Stimulated activated naive B cell treated with anti-CD40 and anti-IgM and Interleukin-4, amounts not matched to agents 10 μg/mL and 1 μg/mL and 100 μg/mL, for 72 hours (primary cell): ENCODE measurements at regions not wholly inside any gene's neighbourhood (a gene's known extent, or its start where the extent isn't known, plus 50 kb on each side); places are given as distances from the start of the nearest gene placed in this dataset.
"Not testable (repeated sequence)": the region's sequence is repeated elsewhere in the genome, so short reads cannot be mapped to it uniquely, and the experiment has no call there.

ENCODE experiments used
- ATAC-seq, 2 donors: fragments of 150-1000 bp; cut with Tn5 transposase; replicated peaks; 2 replicates each; pipeline ENCODE4 v1.10.0; 2021; ENCODE audit warnings: moderate library complexity in 1 of 2
- DNase-seq: peaks from one replicate; pipeline ENCODE4 v3.0.0; 2021
- H3K27ac Mint-ChIP-seq: one replicate; pipeline ENCODE4 v1.8.0; 2022; ENCODE audit warnings: mild to moderate bottlenecking, mixed read lengths
- H3K27me3 Mint-ChIP-seq, 2 donors: one replicate each; pipeline ENCODE4 v1.8.0; 2022; ENCODE audit warnings: mixed read lengths in 2 of 2
- H3K36me3 Mint-ChIP-seq, 2 donors: one replicate each; pipeline ENCODE4 v1.8.0; 2022; ENCODE audit warnings: mixed read lengths in 2 of 2, mild to moderate bottlenecking in 1 of 2
- H3K4me1 Mint-ChIP-seq, 2 donors: one replicate each; pipeline ENCODE4 v1.8.0; 2022; ENCODE audit warnings: mixed read lengths in 2 of 2, mild to moderate bottlenecking in 1 of 2
- H3K4me3 Mint-ChIP-seq, 2 donors: one replicate each; pipeline ENCODE4 v1.8.0; 2022; ENCODE audit warnings: mild to moderate bottlenecking in 2 of 2, mixed read lengths in 2 of 2, moderate library complexity in 1 of 2
- H3K9me3 Mint-ChIP-seq, 2 donors: one replicate each; pipeline ENCODE4 v1.8.0; 2022; ENCODE audit warnings: mixed read lengths in 2 of 2, mild to moderate bottlenecking in 1 of 2

DNA sequence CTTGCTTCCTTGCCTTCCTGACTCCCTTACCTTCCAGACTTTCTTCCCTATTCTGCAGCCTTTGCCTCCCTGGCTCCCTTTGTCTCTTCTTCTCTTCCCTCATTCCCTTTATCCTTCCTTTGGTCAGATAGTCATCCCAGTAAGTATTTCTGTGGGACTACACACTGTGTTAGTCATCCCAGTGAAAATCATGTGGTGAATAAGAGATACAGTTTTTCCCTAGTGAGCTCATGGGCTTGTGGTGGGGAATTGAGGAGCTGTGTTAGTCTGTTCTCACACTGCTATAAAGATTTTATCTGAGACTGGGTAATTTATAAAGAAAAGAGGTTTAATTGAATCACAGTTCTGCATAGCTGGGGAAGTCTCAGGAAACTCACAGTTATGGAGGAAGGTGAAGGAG, 109.8 kb upstream of the EDIL3 start:
- Mint-ChIP-seq H3K4me3 (no peak overlapping the region), H3K36me3 (no peaks in the 10 kb centered on the region), H3K27me3 (no peaks in the 10 kb centered on the region), H3K4me1 (no peaks in the 10 kb centered on the region), H3K27ac (no peak overlapping the region), H3K9me3 (peaks cover 0 to 2% of the 10 kb centered on the region in 2 donors)
- DNase-seq, result no peak
- ATAC-seq, result no peak

DNA sequence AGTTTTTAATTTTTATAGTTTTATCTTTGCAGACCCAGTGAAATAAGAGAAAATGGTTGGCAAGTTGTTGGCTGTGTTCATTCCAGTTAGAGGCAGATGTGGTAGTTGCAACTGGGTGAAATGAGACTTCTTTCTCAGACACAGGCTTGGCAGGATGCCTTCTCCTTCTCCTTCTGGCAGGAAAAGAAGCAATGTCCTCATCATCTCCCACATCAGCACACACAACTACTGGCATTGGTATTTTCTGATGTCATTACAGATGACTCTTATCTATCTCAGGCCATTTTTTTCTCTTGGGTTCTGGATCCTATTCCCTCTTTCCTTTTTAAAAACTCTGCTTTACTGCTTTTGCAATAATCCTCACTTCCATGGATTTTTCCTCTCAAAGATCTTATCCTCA, 103.3 kb upstream of the EDIL3 start:
- no peak overlapping the region for H3K27ac Mint-ChIP-seq
- no peak for ATAC-seq
- H3K9me3 Mint-ChIP-seq, result no peaks in the 10 kb centered on the region
- no peak overlapping the region for H3K4me3 Mint-ChIP-seq
- no peaks in the 10 kb centered on the region for H3K36me3 Mint-ChIP-seq
- no peak for DNase-seq
- no peaks in the 10 kb centered on the region for H3K27me3 Mint-ChIP-seq
- no peaks in the 10 kb centered on the region for H3K4me1 Mint-ChIP-seq

GRCh38 chr5:84480873-84481637, 96.4 kb upstream of the EDIL3 start:
- no peaks in the 10 kb centered on the region for H3K9me3 Mint-ChIP-seq
- H3K36me3 Mint-ChIP-seq, result no peaks in the 10 kb centered on the region
- no peak overlapping the region for H3K27ac Mint-ChIP-seq
- no peak for ATAC-seq
- H3K4me3 Mint-ChIP-seq, result no peak overlapping the region
- no peaks in the 10 kb centered on the region for H3K4me1 Mint-ChIP-seq
- DNase-seq, result no peak
- no peaks in the 10 kb centered on the region for H3K27me3 Mint-ChIP-seq

DNA sequence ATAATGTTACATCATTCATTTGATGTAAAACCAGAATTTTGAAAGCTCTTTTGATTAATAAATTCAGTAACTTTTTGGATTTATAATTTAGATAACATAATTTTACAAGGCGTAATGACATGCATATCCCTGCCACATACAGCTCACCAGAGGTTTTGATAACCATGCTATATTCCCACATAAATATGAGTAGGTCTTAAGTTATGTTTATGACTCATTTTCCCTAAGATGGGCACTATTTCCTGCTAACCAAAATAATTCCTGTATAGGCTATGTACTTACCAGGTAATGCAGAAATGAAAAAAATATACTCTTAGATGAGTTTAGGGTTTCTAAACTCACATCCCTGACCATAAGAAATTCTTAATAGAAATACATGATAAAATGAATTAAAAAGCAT, 93.9 kb upstream of the EDIL3 start:
- Mint-ChIP-seq H3K27ac (no peak overlapping the region), H3K27me3 (no peaks in the 10 kb centered on the region), H3K4me3 (no peak overlapping the region), H3K9me3 (no peaks in the 10 kb centered on the region), H3K36me3 (no peaks in the 10 kb centered on the region), H3K4me1 (no peaks in the 10 kb centered on the region)
- ATAC-seq, result no peak
- no peak for DNase-seq

DNA sequence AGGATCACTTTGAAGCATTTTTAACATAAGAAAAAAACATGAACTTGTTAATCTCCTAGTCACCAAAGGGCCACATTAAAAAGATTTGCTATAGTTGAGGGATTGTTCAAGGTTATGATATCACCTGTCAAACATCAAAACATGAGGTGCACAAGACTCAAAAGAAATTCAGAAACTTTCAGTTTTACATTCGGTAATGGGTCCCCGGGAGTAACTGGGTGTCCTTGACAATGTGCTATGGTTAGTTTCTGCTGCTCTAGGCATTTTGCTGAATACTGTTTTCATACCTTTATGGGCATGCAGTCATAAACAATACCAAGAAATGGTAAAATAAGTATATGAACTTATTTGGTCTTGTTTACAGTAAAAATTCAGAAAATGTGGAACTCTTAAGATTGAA, 92.8 kb upstream of the EDIL3 start:
- H3K27ac Mint-ChIP-seq, result no peak overlapping the region
- no peak overlapping the region for H3K4me3 Mint-ChIP-seq
- DNase-seq (no peak), ATAC-seq (no peak)
- H3K4me1 Mint-ChIP-seq, result no peaks in the 10 kb centered on the region
- no peaks in the 10 kb centered on the region for H3K36me3 Mint-ChIP-seq
- peaks cover 0 to 2% of the 10 kb centered on the region in 2 donors for H3K9me3 Mint-ChIP-seq
- H3K27me3 Mint-ChIP-seq, result no peaks in the 10 kb centered on the region

DNA sequence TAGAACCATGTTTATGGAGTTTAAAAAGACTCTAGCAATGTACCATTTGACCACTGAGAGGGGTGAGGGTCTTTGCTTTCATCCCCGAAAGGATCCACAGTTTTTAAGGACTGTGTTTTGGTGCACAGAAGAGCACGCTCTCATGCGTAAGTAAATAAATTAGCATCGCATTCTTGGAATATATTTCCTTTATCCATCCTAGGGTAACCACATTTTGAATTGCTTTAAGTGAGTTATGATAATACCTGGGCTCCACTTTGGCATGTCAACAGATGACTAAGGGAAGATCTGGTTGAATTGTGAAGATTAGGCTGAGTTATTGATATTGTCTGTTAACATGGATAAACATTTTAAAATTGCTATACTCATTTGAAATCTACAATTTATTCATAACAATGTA, 89.4 kb upstream of the EDIL3 start:
- H3K4me1 Mint-ChIP-seq, result no peaks in the 10 kb centered on the region
- DNase-seq (no peak), ATAC-seq (no peak)
- peaks cover 0 to 2% of the 10 kb centered on the region in 2 donors for H3K9me3 Mint-ChIP-seq
- no peaks in the 10 kb centered on the region for H3K27me3 Mint-ChIP-seq
- H3K36me3 Mint-ChIP-seq, result no peaks in the 10 kb centered on the region
- H3K4me3 Mint-ChIP-seq, result no peak overlapping the region
- H3K27ac Mint-ChIP-seq, result no peak overlapping the region

DNA sequence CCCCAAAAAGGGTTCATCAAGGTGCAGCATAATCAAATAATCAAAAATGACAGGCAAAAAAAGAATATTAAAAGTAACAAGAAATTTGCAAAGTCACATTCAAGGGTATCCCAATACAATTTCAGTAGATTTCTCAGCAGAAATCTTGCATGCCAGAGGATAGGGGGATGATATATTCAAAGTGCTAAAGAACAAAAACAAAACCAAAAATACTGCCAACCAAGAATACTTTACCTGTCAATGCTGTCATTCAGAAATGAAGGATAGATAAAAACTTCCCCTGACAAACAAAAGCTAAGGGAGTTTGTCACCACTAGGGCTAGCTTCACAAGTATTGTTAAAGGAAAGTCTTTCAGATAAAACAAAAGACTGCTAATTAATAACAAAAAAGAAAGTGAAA, 68.7 kb upstream of the EDIL3 start:
- no peak for ATAC-seq
- H3K27me3 Mint-ChIP-seq, result no peaks in the 10 kb centered on the region
- H3K36me3 Mint-ChIP-seq, result no peaks in the 10 kb centered on the region
- peaks cover 2 to 5% of the 10 kb centered on the region in 2 donors for H3K9me3 Mint-ChIP-seq
- H3K27ac Mint-ChIP-seq, result no peak overlapping the region
- no peak for DNase-seq
- no peaks in the 10 kb centered on the region for H3K4me1 Mint-ChIP-seq
- no peak overlapping the region for H3K4me3 Mint-ChIP-seq

- Mint-ChIP-seq H3K27ac (no peak overlapping the region), H3K9me3 (peaks cover 2 to 5% of the 10 kb centered on the region in 2 donors), H3K27me3 (no peaks in the 10 kb centered on the region), H3K4me3 (no peak overlapping the region), H3K36me3 (no peaks in the 10 kb centered on the region), H3K4me1 (no peaks in the 10 kb centered on the region)
- DNase-seq (no peak), ATAC-seq (no peak)
Observed at GRCh38 chr5:84450617-84451414, 66.1 kb upstream of the EDIL3 start.

- no peak for DNase-seq
- Mint-ChIP-seq H3K4me1 (no peaks in the 10 kb centered on the region), H3K27ac (no peak overlapping the region), H3K9me3 (peaks cover 2 to 4% of the 10 kb centered on the region in 2 donors), H3K4me3 (no peak overlapping the region), H3K27me3 (no peaks in the 10 kb centered on the region), H3K36me3 (no peaks in the 10 kb centered on the region)
- no peak for ATAC-seq
Observed at GRCh38 chr5:84445049-84445685, 60.5 kb upstream of the EDIL3 start.

DNA sequence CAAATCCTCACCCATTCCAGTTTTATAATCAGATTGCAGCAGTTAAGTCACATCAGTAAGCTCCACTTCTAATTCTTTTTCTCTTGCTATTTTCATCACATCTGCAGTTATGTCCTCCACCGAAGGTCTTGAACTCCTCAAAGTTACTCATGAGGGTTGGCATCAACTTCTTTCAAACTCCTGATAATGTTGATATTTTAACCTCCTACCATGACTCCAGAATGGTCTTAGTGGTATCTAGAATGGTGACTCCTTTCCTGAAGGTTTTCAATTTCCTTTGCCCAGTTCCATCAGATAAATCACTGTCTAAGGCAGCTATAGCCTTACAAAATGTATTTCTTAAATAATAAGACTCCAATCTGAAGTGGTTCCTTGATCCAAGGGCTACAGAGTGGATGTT, 53.8 kb upstream of the EDIL3 start:
- no peak for DNase-seq
- Mint-ChIP-seq H3K27ac (no peak overlapping the region), H3K36me3 (no peaks in the 10 kb centered on the region), H3K9me3 (peaks cover 2 to 4% of the 10 kb centered on the region in 2 donors), H3K27me3 (no peaks in the 10 kb centered on the region), H3K4me1 (no peaks in the 10 kb centered on the region), H3K4me3 (no peak overlapping the region)
- ATAC-seq, result no peak

- Mint-ChIP-seq H3K36me3 (no peaks in the 10 kb centered on the region), H3K27ac (no peak overlapping the region), H3K27me3 (no peaks in the 10 kb centered on the region), H3K9me3 (peaks cover 2 to 4% of the 10 kb centered on the region in 2 donors), H3K4me3 (no peak overlapping the region), H3K4me1 (no peaks in the 10 kb centered on the region)
- ATAC-seq (no peak), DNase-seq (no peak)
Observed at GRCh38 chr5:84437673-84438315, 53.1 kb upstream of the EDIL3 start.

DNA sequence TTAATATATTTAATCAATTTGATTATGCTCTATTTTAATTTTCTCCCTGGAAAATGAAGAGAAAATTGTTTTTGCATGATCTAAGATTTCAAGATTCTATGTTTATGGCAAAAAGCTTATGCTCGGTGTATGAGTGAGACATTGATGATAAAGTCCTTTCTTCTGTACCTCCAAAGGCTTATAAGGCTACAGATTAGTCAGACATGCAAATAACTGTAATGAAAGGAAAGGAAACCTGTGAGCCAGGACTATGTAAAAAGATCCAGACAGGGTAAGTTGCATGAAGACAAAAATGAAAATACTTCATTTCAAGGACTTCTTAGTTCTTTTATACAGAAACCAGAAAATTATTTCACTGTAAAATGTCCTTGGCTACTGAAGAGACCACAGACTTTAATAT, 52.2 kb upstream of the EDIL3 start:
- peaks cover 2 to 4% of the 10 kb centered on the region in 2 donors for H3K9me3 Mint-ChIP-seq
- H3K27ac Mint-ChIP-seq, result no peak overlapping the region
- H3K4me3 Mint-ChIP-seq, result no peak overlapping the region
- no peaks in the 10 kb centered on the region for H3K4me1 Mint-ChIP-seq
- no peak for DNase-seq
- no peaks in the 10 kb centered on the region for H3K36me3 Mint-ChIP-seq
- no peak for ATAC-seq
- H3K27me3 Mint-ChIP-seq, result no peaks in the 10 kb centered on the region

DNA sequence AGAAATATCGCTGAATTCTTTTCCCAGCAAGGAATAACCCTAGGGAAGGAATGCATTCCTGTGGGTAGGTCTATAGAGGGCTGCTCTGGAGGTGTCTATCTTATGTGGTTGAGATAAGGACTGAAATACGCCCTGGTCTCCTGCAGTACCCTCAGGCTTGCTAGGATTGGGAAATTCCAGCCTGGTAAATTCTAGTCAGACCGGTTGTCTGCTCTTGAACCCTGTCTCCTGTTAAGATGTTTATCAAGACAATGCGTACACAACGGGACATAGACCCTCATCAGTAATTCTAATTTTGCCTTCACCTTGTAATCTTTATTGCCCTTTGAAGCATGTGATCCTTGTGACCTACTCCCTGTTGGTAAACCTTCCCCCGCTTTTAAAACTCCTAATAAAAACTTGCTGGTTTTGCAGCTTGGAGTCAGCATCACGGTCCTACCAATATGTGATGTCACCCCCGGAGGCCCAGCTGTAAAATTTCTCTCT, 51.2 kb upstream of the EDIL3 start:
- H3K9me3 Mint-ChIP-seq, H3K27me3 Mint-ChIP-seq, H3K36me3 Mint-ChIP-seq, H3K4me1 Mint-ChIP-seq, H3K4me3 Mint-ChIP-seq, DNase-seq, ATAC-seq, H3K27ac Mint-ChIP-seq: not testable (repeated sequence)
